Body of pancreas (tissue), 4 donors: ENCODE measurements at regions not wholly inside any gene's neighbourhood (a gene's known extent, or its start where the extent isn't known, plus 50 kb on each side); places are given as distances from the start of the nearest gene placed in this dataset.

ENCODE experiments used
- ATAC-seq: fragments of 150-250 bp; one replicate; pipeline ENCODE4 v1.9.1; 2016
- DNase-seq, 4 donors: peaks; one replicate each; pipeline ENCODE4 v3.0.0-alpha.2; 2019
- H3K27ac ChIP-seq, 4 donors: fragments of 200-600 bp; sonication (generic); 1 replicate in 3 of 4; 2 replicates in 1 of 4; pipeline versions ENCODE4 v1.5.1 to v1.6.1; 2016 to 2019; ENCODE audit warnings: mild to moderate bottlenecking in 1 of 4, mixed read lengths in 1 of 4, moderate library complexity in 1 of 4
- H3K27me3 ChIP-seq, 2 donors: fragments of 200-600 bp; sonication (generic); one replicate each; pipeline ENCODE4 v1.6.0; 2016; ENCODE audit warnings: mild to moderate bottlenecking in 1 of 2
- H3K36me3 ChIP-seq, 2 donors: fragments of 200-600 bp; sonication (generic); replicated peaks in 1 of 2; 2 replicates each; pipeline ENCODE4 v1.5.1; 2016; ENCODE audit warnings: low read depth in 2 of 2; ENCODE audit not compliant: insufficient read depth in 1 of 2
- H3K4me1 ChIP-seq: fragments of 200-600 bp; sonication (generic); one replicate; pipeline ENCODE4 v1.6.0; 2016
- H3K4me3 ChIP-seq, 2 donors: fragments of 200-600 bp; sonication (generic); 1 replicate in 1 of 2; 2 replicates in 1 of 2; pipeline ENCODE4 v1.5.1; 2016 to 2019
- H3K9me3 ChIP-seq, 3 donors: fragments of 200-600 bp; sonication (generic); 1 replicate in 2 of 3; 2 replicates in 1 of 3; pipeline ENCODE4 v1.5.1; 2016
- POLR2A ChIP-seq, 3 donors: fragments of 450-650 bp; IDR thresholded peaks; one replicate each; pipeline ENCODE4 v1.6.1; 2016; ENCODE audit warnings: antibody characterized with exemption in 3 of 3, mild to moderate bottlenecking in 2 of 3
- WGBS, 2 donors: methylation state at CpG; one replicate each; pipeline ENCODE4 v1.1.5; 2017; 5-methylcytosine and 5-hydroxymethylcytosine counted together
- intact Hi-C: fragments of 100-400 bp; cut with DNase I; formaldehyde crosslinking; loops from one replicate; pipeline ENCODE4 v1.15.1; 2023
- TF ChIP-seq, protein P1 (sequence below), 7 experiments: fragments of 450-650 bp in 4 of 7; fragments of 200-600 bp in 3 of 7; sonication (generic) in 3 of 7; IDR thresholded peaks; one replicate each; pipeline ENCODE4 v1.5.1; 2016 to 2019; ENCODE audit warnings: antibody characterized with exemption in 7 of 7

- no peaks in the 10 kb centered on the region for H3K36me3 ChIP-seq
- no peak for DNase-seq
- H3K4me3 ChIP-seq = no peak overlapping the region
- H3K9me3 ChIP-seq = no peaks in the 10 kb centered on the region
- H3K27ac ChIP-seq = no peak overlapping the region
- H3K4me1 ChIP-seq = peaks cover 14% of the 10 kb centered on the region
- no peaks in the 10 kb centered on the region for H3K27me3 ChIP-seq
- intact Hi-C loops = no loop called here
- no peak for TF ChIP-seq POLR2A (IDR thresholded peaks at IDR 0.05)
- TF ChIP-seq, protein P1, sequence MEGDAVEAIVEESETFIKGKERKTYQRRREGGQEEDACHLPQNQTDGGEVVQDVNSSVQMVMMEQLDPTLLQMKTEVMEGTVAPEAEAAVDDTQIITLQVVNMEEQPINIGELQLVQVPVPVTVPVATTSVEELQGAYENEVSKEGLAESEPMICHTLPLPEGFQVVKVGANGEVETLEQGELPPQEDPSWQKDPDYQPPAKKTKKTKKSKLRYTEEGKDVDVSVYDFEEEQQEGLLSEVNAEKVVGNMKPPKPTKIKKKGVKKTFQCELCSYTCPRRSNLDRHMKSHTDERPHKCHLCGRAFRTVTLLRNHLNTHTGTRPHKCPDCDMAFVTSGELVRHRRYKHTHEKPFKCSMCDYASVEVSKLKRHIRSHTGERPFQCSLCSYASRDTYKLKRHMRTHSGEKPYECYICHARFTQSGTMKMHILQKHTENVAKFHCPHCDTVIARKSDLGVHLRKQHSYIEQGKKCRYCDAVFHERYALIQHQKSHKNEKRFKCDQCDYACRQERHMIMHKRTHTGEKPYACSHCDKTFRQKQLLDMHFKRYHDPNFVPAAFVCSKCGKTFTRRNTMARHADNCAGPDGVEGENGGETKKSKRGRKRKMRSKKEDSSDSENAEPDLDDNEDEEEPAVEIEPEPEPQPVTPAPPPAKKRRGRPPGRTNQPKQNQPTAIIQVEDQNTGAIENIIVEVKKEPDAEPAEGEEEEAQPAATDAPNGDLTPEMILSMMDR (IDR thresholded peaks at IDR 0.05) = no peak
- no peak for ATAC-seq
These were observed 50.1 kb upstream of the ZNF608 start for GRCh38 chr5:124796495-124796894.

GRCh38 chr5:124797665-124798087 is 51.2 kb upstream of the ZNF608 start:
- Histone ChIP-seq H3K4me3 (no peak overlapping the region), H3K27me3 (no peaks in the 10 kb centered on the region), H3K36me3 (no peaks in the 10 kb centered on the region), H3K27ac (no peak overlapping the region), H3K9me3 (no peaks in the 10 kb centered on the region), H3K4me1 (peaks cover 3% of the 10 kb centered on the region)
- TF ChIP-seq, protein P1 (IDR thresholded peaks at IDR 0.05) = no peak
- TF ChIP-seq POLR2A (IDR thresholded peaks at IDR 0.05) = no peak
- DNase-seq (no peak), ATAC-seq (peak; percentile 59)
- 86 to 94% methylated on average over 12 of the region's 12 CpGs for whole genome bisulfite sequencing, 2 donors
- intact Hi-C loops = no loop called here

DNA sequence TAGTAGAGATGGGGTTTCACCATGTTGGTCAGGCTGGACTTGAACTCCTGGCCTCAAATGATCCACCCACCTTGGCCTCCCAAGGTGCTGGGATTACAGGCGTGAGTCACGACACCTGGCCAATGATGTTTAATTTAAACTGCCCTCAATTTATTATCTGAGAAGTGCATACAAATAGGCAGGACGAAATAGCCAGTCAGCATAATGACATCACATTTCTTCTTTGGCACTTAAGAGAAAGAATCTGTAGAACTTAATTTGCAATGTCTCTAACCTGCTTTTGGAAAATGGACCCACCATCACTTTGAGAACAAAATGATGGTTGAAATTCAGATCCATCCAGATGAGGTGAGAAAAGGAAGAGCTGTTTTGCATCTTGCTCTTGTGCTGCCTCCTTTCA is 52.5 kb upstream of the ZNF608 start:
- 62 to 78% methylated on average over 3 of the region's 3 CpGs for WGBS, 2 donors
- Histone ChIP-seq H3K4me1 (no peaks in the 10 kb centered on the region), H3K36me3 (no peaks in the 10 kb centered on the region), H3K4me3 (no peak overlapping the region), H3K27me3 (no peaks in the 10 kb centered on the region), H3K9me3 (no peaks in the 10 kb centered on the region), H3K27ac (no peak overlapping the region)
- intact Hi-C loops = no loop called here
- ATAC-seq (no peak), DNase-seq (no peak)
- no peak for TF ChIP-seq POLR2A (IDR thresholded peaks at IDR 0.05)
- TF ChIP-seq, protein P1 (IDR thresholded peaks at IDR 0.05) = no peak

DNA sequence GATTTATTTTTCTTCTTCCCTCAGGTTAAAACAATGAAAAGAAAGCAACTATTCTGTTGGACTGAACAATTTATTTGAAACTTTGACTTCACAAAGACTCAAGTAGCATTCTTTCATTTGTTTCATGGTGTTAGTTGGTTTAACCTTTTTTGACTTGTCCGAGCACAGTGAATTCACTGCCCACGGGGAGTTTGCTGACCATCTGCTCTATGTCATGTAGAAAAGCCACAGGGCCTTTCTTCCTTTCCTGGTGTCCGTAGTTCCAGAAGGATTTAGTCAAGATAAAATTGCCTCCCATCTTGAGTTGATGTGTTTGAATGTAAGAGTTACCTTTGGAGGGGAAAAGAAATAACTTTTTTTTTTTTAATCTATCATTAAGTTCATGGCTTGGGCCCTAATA is 55.1 kb upstream of the ZNF608 start:
- intact Hi-C loops = no loop called here

More for the DNA sequence above, 55.1 kb upstream of the ZNF608 start:
- Histone ChIP-seq H3K36me3 (no peaks in the 10 kb centered on the region), H3K9me3 (no peaks in the 10 kb centered on the region), H3K27ac (no peak overlapping the region), H3K4me1 (peaks cover 6% of the 10 kb centered on the region), H3K27me3 (no peaks in the 10 kb centered on the region), H3K4me3 (no peak overlapping the region)
- ATAC-seq (no peak), DNase-seq (no peak)
- WGBS, 2 donors = 77 to 83% methylated on average over 3 of the region's 3 CpGs
- TF ChIP-seq, protein P1 (IDR thresholded peaks at IDR 0.05) = no peak
- no peak for TF ChIP-seq POLR2A (IDR thresholded peaks at IDR 0.05)
